ENCODE measurements at regions not wholly inside any gene's neighbourhood (a gene's known extent, or its start where the extent isn't known, plus 50 kb on each side); places are given as distances from the start of the nearest gene placed in this dataset.

DNA sequence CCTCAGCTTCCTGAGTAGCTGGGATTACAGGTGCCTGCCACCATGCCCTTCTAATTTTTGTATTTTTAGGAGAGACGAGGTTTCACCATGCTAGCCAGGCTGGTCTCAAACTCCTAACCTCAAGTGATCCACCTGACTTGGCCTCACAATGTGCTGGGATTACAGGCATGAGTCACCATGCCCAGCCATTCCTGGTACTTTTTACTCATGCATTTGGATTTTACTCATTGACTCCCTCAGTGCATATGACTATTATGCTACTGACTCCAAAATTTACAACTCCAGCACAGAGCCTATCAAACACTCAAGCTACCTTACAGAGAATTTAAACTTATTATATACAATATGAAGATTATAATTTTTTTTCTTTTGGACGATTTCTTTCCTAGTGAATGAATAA, 199.9 kb downstream of the CXXC4 start:
- no peak for TF ChIP-seq CTCF (IDR thresholded peaks at IDR 0.05)
- TF ChIP-seq ZFX (IDR thresholded peaks at IDR 0.05; ENCODE audit: borderline replicate concordance), result no peak
